ENCODE measurements at regions not wholly inside any gene's neighbourhood (a gene's known extent, or its start where the extent isn't known, plus 50 kb on each side); places are given as distances from the start of the nearest gene placed in this dataset.
"Not testable (repeated sequence)": the region's sequence is repeated elsewhere in the genome, so short reads cannot be mapped to it uniquely, and the experiment has no call there.

GRCh38 chr1:234808459-234808858 lies 198.5 kb upstream of the IRF2BP2 start:
- H3K23ac ChIP-seq (ENCODE audit: low read length); H3K27ac ChIP-seq (ENCODE audit: low read depth, low read length); H2BK12ac ChIP-seq (ENCODE audit: low read length); H2BK5ac ChIP-seq (ENCODE audit: low read depth, low read length, poor library complexity); H3K4me1 ChIP-seq (ENCODE audit: control insufficient read depth in 1 of 2, insufficient read depth in 2 of 2, low read length in 2 of 2); H3K14ac ChIP-seq (ENCODE audit: low read length); H3K79me1 ChIP-seq (ENCODE audit: low read length); H3K27me3 ChIP-seq (ENCODE audit: insufficient read depth, low read length); H2AFZ ChIP-seq (ENCODE audit: insufficient read depth, low read length, poor library complexity); H3K4ac ChIP-seq (ENCODE audit: low read depth, low read length); H3K4me3 ChIP-seq (ENCODE audit: low read depth, low read length); H3K79me2 ChIP-seq (ENCODE audit: control insufficient read depth, insufficient read depth, low read length, poor library complexity); H4K8ac ChIP-seq (ENCODE audit: low read depth, low read length); H3K9me3 ChIP-seq (ENCODE audit: insufficient read depth, low read depth, low read length); H3K36me3 ChIP-seq (ENCODE audit: control insufficient read depth in 1 of 2, insufficient read depth in 2 of 2, low read length in 2 of 2); H4K91ac ChIP-seq (ENCODE audit: low read depth, low read length); H4K12ac ChIP-seq (ENCODE audit: low read depth, low read length); H3K4me2 ChIP-seq (ENCODE audit: low read length); H2AK5ac ChIP-seq (ENCODE audit: low read length); H3K18ac ChIP-seq (ENCODE audit: low read length); H3K9ac ChIP-seq (ENCODE audit: low read length); DNase-seq; H2BK120ac ChIP-seq (ENCODE audit: insufficient read depth, low read length, poor library complexity): not testable (repeated sequence)
- WGBS (ENCODE audit: extremely low coverage, insufficient coverage, insufficient read length), result no CpG with 5 or more reads among the region's 7 CpGs

GRCh38 chr1:234807705-234808104 lies 197.7 kb upstream of the IRF2BP2 start:
- not testable (repeated sequence) for H2AK5ac ChIP-seq (ENCODE audit: low read length); H3K23ac ChIP-seq (ENCODE audit: low read length); DNase-seq; H3K4ac ChIP-seq (ENCODE audit: low read depth, low read length); H3K9ac ChIP-seq (ENCODE audit: low read length); H4K12ac ChIP-seq (ENCODE audit: low read depth, low read length); H3K27me3 ChIP-seq (ENCODE audit: insufficient read depth, low read length); H3K4me3 ChIP-seq (ENCODE audit: low read depth, low read length); H4K8ac ChIP-seq (ENCODE audit: low read depth, low read length); H4K91ac ChIP-seq (ENCODE audit: low read depth, low read length); H3K79me2 ChIP-seq (ENCODE audit: control insufficient read depth, insufficient read depth, low read length, poor library complexity); H2BK5ac ChIP-seq (ENCODE audit: low read depth, low read length, poor library complexity); H2BK12ac ChIP-seq (ENCODE audit: low read length); H3K14ac ChIP-seq (ENCODE audit: low read length); H3K79me1 ChIP-seq (ENCODE audit: low read length); H3K36me3 ChIP-seq (ENCODE audit: control insufficient read depth in 1 of 2, insufficient read depth in 2 of 2, low read length in 2 of 2); H3K9me3 ChIP-seq (ENCODE audit: insufficient read depth, low read depth, low read length); H3K18ac ChIP-seq (ENCODE audit: low read length); H2AFZ ChIP-seq (ENCODE audit: insufficient read depth, low read length, poor library complexity); H3K4me2 ChIP-seq (ENCODE audit: low read length); H3K27ac ChIP-seq (ENCODE audit: low read depth, low read length); H2BK120ac ChIP-seq (ENCODE audit: insufficient read depth, low read length, poor library complexity); H3K4me1 ChIP-seq (ENCODE audit: control insufficient read depth in 1 of 2, insufficient read depth in 2 of 2, low read length in 2 of 2)
- no CpG with 5 or more reads among the region's 8 CpGs for WGBS (ENCODE audit: extremely low coverage, insufficient coverage, insufficient read length)

GRCh38 chr1:234802586-234802985 lies 192.6 kb upstream of the IRF2BP2 start:
- not testable (repeated sequence) for H4K8ac ChIP-seq (ENCODE audit: low read depth, low read length); H3K79me2 ChIP-seq (ENCODE audit: control insufficient read depth, insufficient read depth, low read length, poor library complexity); DNase-seq; H3K9me3 ChIP-seq (ENCODE audit: insufficient read depth, low read depth, low read length); H3K4ac ChIP-seq (ENCODE audit: low read depth, low read length); H3K4me2 ChIP-seq (ENCODE audit: low read length); H3K14ac ChIP-seq (ENCODE audit: low read length); H3K27me3 ChIP-seq (ENCODE audit: insufficient read depth, low read length); H3K79me1 ChIP-seq (ENCODE audit: low read length); H4K12ac ChIP-seq (ENCODE audit: low read depth, low read length); H3K4me1 ChIP-seq (ENCODE audit: control insufficient read depth in 1 of 2, insufficient read depth in 2 of 2, low read length in 2 of 2); H3K9ac ChIP-seq (ENCODE audit: low read length); H3K36me3 ChIP-seq (ENCODE audit: control insufficient read depth in 1 of 2, insufficient read depth in 2 of 2, low read length in 2 of 2); H2AFZ ChIP-seq (ENCODE audit: insufficient read depth, low read length, poor library complexity); H3K18ac ChIP-seq (ENCODE audit: low read length); H4K91ac ChIP-seq (ENCODE audit: low read depth, low read length); H3K27ac ChIP-seq (ENCODE audit: low read depth, low read length); H3K4me3 ChIP-seq (ENCODE audit: low read depth, low read length); H2BK12ac ChIP-seq (ENCODE audit: low read length); H2AK5ac ChIP-seq (ENCODE audit: low read length); H2BK120ac ChIP-seq (ENCODE audit: insufficient read depth, low read length, poor library complexity); H3K23ac ChIP-seq (ENCODE audit: low read length); H2BK5ac ChIP-seq (ENCODE audit: low read depth, low read length, poor library complexity)
- no CpG with 5 or more reads among the region's 7 CpGs for WGBS (ENCODE audit: extremely low coverage, insufficient coverage, insufficient read length)

GRCh38 chr1:234801636-234802035 lies 191.7 kb upstream of the IRF2BP2 start:
- not testable (repeated sequence) for H3K9me3 ChIP-seq (ENCODE audit: insufficient read depth, low read depth, low read length); H4K8ac ChIP-seq (ENCODE audit: low read depth, low read length); H3K79me1 ChIP-seq (ENCODE audit: low read length); H3K4ac ChIP-seq (ENCODE audit: low read depth, low read length); H3K4me3 ChIP-seq (ENCODE audit: low read depth, low read length); H3K23ac ChIP-seq (ENCODE audit: low read length); H3K9ac ChIP-seq (ENCODE audit: low read length); H3K14ac ChIP-seq (ENCODE audit: low read length); H4K12ac ChIP-seq (ENCODE audit: low read depth, low read length); H2AFZ ChIP-seq (ENCODE audit: insufficient read depth, low read length, poor library complexity); H3K4me2 ChIP-seq (ENCODE audit: low read length); H3K79me2 ChIP-seq (ENCODE audit: control insufficient read depth, insufficient read depth, low read length, poor library complexity); DNase-seq; H2BK12ac ChIP-seq (ENCODE audit: low read length); H3K27ac ChIP-seq (ENCODE audit: low read depth, low read length); H3K36me3 ChIP-seq (ENCODE audit: control insufficient read depth in 1 of 2, insufficient read depth in 2 of 2, low read length in 2 of 2); H4K91ac ChIP-seq (ENCODE audit: low read depth, low read length); H2AK5ac ChIP-seq (ENCODE audit: low read length); H3K18ac ChIP-seq (ENCODE audit: low read length); H2BK120ac ChIP-seq (ENCODE audit: insufficient read depth, low read length, poor library complexity); H3K4me1 ChIP-seq (ENCODE audit: control insufficient read depth in 1 of 2, insufficient read depth in 2 of 2, low read length in 2 of 2); H3K27me3 ChIP-seq (ENCODE audit: insufficient read depth, low read length); H2BK5ac ChIP-seq (ENCODE audit: low read depth, low read length, poor library complexity)
- WGBS (ENCODE audit: extremely low coverage, insufficient coverage, insufficient read length), result no CpG with 5 or more reads among the region's 4 CpGs
